DOHH2 (cell line): ENCODE measurements at regions not wholly inside any gene's neighbourhood (a gene's known extent, or its start where the extent isn't known, plus 50 kb on each side); places are given as distances from the start of the nearest gene placed in this dataset.
"Not testable (repeated sequence)": the region's sequence is repeated elsewhere in the genome, so short reads cannot be mapped to it uniquely, and the experiment has no call there.

Experiments used
- CTCF ChIP-seq: fragments of 200-600 bp; sonication (generic); IDR thresholded peaks from one replicate; pipeline ENCODE4 v1.5.1; 2014; ENCODE audit warnings: antibody characterized with exemption, mild to moderate bottlenecking, low read depth, low read length; ENCODE audit not compliant: poor library complexity, severe bottlenecking
- EZH2phosphoT487 ChIP-seq: fragments of 200-600 bp; sonication (generic); IDR thresholded peaks from 2 replicates; pipeline ENCODE4 v1.6.1; 2017; ENCODE audit warnings: borderline replicate concordance, mild to moderate bottlenecking, antibody characterized with exemption, low read length, moderate library complexity, mixed read lengths

- TF ChIP-seq CTCF, EZH2phosphoT487: not testable (repeated sequence)
Measured at GRCh38 chr1:829324-829723, 94.4 kb upstream of the SAMD11 start.
